ENCODE measurements at regions not wholly inside any gene's neighbourhood (a gene's known extent, or its start where the extent isn't known, plus 50 kb on each side); places are given as distances from the start of the nearest gene placed in this dataset.

DNA sequence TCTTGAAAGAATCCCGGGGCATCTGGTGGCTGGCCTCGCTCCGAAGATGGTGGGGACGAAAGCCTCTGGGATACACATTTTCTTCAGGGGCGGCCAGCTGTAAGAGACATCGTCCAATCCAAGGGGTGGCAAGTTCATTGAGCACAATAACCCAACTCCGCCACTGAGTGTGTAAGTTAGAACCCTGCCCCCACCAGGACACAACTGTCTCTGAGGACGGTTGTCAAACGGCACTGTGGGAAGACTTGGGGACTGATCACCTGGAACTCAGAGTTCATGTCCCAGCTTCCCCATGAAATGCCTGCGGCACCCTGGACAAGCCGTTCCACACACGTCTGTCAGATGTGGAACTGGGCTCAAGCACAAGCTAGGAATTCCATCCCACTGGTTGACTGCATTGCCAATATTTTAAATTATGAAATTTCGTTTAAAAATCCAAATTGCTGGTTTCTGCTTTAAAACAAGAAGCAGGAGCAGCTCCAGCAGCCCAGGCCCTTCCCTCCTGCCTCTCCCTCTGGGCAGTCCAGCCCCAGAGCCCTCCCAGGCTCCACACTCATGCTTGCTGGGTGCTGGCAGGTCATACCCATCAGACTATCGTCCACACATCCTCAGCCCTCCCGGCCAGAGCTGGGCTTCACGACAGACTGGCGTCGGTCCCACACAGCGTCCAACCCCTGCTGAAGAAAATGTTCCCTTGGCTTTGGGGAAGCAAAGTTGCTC lies 80.9 kb upstream of the AFDN start:
- no peaks in the 10 kb centered on the region for H3K9me3 ChIP-seq
- no peak for DNase-seq (ENCODE audit: low spot score in 2 of 2)
- H3K4me1 ChIP-seq = peaks cover 0 to 7% of the 10 kb centered on the region in 2 donors
- no peaks in the 10 kb centered on the region for H3K36me3 ChIP-seq
- no peaks in the 10 kb centered on the region for H3K27me3 ChIP-seq
- TF ChIP-seq, protein P1, sequence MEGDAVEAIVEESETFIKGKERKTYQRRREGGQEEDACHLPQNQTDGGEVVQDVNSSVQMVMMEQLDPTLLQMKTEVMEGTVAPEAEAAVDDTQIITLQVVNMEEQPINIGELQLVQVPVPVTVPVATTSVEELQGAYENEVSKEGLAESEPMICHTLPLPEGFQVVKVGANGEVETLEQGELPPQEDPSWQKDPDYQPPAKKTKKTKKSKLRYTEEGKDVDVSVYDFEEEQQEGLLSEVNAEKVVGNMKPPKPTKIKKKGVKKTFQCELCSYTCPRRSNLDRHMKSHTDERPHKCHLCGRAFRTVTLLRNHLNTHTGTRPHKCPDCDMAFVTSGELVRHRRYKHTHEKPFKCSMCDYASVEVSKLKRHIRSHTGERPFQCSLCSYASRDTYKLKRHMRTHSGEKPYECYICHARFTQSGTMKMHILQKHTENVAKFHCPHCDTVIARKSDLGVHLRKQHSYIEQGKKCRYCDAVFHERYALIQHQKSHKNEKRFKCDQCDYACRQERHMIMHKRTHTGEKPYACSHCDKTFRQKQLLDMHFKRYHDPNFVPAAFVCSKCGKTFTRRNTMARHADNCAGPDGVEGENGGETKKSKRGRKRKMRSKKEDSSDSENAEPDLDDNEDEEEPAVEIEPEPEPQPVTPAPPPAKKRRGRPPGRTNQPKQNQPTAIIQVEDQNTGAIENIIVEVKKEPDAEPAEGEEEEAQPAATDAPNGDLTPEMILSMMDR (IDR thresholded peaks at IDR 0.05) = no peak
- TF ChIP-seq POLR2A (IDR thresholded peaks at IDR 0.05) = no peak
- TF ChIP-seq POLR2AphosphoS5 (IDR thresholded peaks at IDR 0.05) = no peak
- intact Hi-C loops (cut with DNase I; ENCODE audit: low total_unique reads) = loop anchor here (2.0 kb wide), 1 partner anchor 63 kb away; no protein-coding TSS in a partner anchor
- peak overlapping the region; percentile 29 to 59 for H3K27ac ChIP-seq
- no peak overlapping the region for H3K4me3 ChIP-seq

DNA sequence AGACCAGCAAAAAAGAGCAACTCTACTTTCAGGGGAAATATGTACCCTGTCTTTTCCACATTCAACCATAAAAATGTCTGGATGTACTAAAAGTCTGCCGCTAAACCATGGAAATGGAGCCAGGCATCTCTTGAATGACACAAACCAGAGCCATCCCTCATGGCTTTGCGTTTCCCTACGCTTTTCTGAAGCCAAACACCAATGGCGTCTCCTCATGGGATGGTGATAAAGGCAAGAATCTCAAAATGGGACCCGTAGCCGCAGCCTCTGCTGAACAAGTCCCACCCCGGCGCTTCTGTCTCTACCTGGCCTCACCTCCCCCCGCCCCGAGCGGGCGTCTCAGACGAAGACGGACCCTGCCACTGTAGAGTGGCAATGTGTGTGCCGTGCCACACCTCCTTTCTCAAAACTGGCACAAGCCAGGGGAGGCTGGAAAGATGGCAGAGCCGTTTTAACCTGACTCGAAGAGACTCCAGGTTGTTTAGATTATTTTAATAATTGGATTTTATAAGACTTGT lies 80.3 kb upstream of the AFDN start:
- Histone ChIP-seq H3K27me3 (no peaks in the 10 kb centered on the region), H3K4me3 (no peak overlapping the region), H3K4me1 (peaks cover 2 to 10% of the 10 kb centered on the region in 2 donors), H3K9me3 (no peaks in the 10 kb centered on the region), H3K36me3 (no peaks in the 10 kb centered on the region), H3K27ac (peak overlapping the region; percentile 29 to 59)
- DNase-seq (ENCODE audit: low spot score in 2 of 2) = no peak
- intact Hi-C loops (cut with DNase I; ENCODE audit: low total_unique reads) = no loop called here
- TF ChIP-seq, protein P1 (IDR thresholded peaks at IDR 0.05) = no peak
- TF ChIP-seq POLR2AphosphoS5 (IDR thresholded peaks at IDR 0.05) (no peak), POLR2A (IDR thresholded peaks at IDR 0.05) (no peak)

DNA sequence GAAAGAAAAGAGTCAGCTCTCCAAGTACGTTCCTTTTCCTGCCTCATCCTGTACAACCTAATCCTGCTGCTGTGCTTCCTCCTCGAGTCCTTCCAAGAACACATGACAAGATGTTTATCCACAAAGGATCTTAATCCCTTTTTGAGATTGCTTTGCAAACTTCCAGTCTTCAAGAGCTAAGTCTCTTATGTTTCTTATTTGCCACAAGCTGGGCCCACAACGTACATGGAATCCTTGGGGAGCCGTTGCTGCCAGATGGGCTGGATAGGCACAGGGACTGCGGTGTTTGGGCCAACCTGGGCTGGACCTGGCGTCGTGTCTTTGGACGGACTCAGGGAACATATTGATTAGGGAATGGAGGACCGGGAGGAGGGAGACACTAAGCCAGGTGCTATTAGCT lies 79.7 kb upstream of the AFDN start:
- Histone ChIP-seq H3K36me3 (no peaks in the 10 kb centered on the region), H3K4me3 (no peak overlapping the region), H3K27ac (peak overlapping the region in 1 of 2 donors; percentile 28), H3K9me3 (no peaks in the 10 kb centered on the region), H3K27me3 (no peaks in the 10 kb centered on the region), H3K4me1 (peaks cover 3 to 13% of the 10 kb centered on the region in 2 donors)
- no peak for DNase-seq (ENCODE audit: low spot score in 2 of 2)
- TF ChIP-seq POLR2AphosphoS5 (IDR thresholded peaks at IDR 0.05) (no peak), POLR2A (IDR thresholded peaks at IDR 0.05) (no peak)
- TF ChIP-seq, protein P1 (IDR thresholded peaks at IDR 0.05) = no peak
- intact Hi-C loops (cut with DNase I; ENCODE audit: low total_unique reads) = no loop called here

DNA sequence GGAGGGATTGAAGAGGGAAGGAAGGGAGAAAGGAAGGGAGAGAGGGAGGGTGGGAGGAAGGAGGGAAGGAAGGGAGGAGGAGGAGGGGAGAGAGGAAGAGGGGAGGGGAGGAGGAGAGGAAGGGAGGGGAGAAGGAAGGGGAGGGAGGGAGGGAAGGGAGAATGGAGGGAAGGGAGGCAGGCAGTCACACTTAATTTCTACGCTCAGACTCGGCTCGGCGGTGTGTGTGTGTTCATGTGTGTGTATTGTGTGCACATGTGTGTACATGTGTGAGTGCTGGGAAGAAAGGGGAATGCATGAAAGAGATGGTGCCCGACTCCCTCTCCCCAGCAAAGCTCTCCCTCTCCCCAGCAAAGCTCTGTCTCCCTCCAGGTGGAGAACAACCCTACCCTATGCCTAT lies 79.1 kb upstream of the AFDN start:
- no peaks in the 10 kb centered on the region for H3K36me3 ChIP-seq

DNA sequence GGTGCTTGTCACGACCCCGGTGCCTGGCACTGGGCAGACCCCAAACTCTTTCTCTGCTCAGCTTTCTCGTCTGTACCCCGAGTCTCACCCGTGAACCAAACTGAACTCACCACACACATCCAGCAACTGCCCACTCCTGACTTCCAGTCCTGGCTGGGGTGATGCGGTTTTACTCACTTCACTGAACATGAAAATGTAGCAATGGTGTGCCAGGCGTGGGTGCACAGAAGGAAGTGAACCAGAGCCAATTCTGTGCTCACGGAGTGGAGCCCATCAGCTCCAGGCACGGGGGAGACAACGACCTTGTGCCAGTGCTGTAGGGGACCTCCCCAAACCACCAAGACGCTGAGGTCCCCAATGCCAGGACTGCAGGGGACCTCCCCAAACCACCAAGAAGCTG lies 78.7 kb upstream of the AFDN start:
- H3K4me1 ChIP-seq = peaks cover 3 to 13% of the 10 kb centered on the region in 2 donors
- intact Hi-C loops (cut with DNase I; ENCODE audit: low total_unique reads) = no loop called here
- peak overlapping the region in 1 of 2 donors; percentile 17 for H3K27ac ChIP-seq
- no peak overlapping the region for H3K4me3 ChIP-seq
- H3K27me3 ChIP-seq = no peaks in the 10 kb centered on the region
- no peaks in the 10 kb centered on the region for H3K9me3 ChIP-seq
- H3K36me3 ChIP-seq = no peaks in the 10 kb centered on the region
- DNase-seq (ENCODE audit: low spot score in 2 of 2) = no peak
- TF ChIP-seq POLR2AphosphoS5 (IDR thresholded peaks at IDR 0.05) (no peak), POLR2A (IDR thresholded peaks at IDR 0.05) (no peak)
- TF ChIP-seq, protein P1 (IDR thresholded peaks at IDR 0.05) = no peak

More for the DNA sequence above, 79.1 kb upstream of the AFDN start:
- H3K4me1 ChIP-seq = peaks cover 3 to 13% of the 10 kb centered on the region in 2 donors
- intact Hi-C loops (cut with DNase I; ENCODE audit: low total_unique reads) = no loop called here
- TF ChIP-seq, protein P1 (IDR thresholded peaks at IDR 0.05) = no peak
- TF ChIP-seq POLR2A (IDR thresholded peaks at IDR 0.05) = no peak
- TF ChIP-seq POLR2AphosphoS5 (IDR thresholded peaks at IDR 0.05) = no peak
- no peak overlapping the region for H3K4me3 ChIP-seq
- no peaks in the 10 kb centered on the region for H3K9me3 ChIP-seq
- no peaks in the 10 kb centered on the region for H3K27me3 ChIP-seq
- H3K27ac ChIP-seq = peak overlapping the region in 1 of 2 donors; percentile 17
- DNase-seq (ENCODE audit: low spot score in 2 of 2) = no peak
